ENCODE measurements at regions not wholly inside any gene's neighbourhood (a gene's known extent, or its start where the extent isn't known, plus 50 kb on each side); places are given as distances from the start of the nearest gene placed in this dataset.

DNA sequence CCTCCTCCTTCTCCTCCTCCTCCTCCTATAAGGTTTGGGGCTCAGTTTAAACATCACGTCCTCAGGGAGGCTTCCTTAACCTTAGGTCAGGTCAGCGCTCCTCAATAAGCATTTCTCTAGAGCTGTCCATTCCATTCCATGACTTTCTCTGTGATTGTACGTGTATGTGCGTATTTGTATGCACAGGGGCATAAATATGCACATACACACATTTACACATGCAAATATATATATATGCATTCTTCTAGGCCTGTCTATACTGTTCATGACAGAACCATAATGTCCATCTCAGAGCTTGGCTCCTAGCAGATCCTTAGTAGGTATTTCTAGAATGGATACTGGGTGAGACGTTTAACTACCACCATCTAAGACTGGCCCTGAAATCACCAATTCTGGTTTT lies 258.6 kb downstream of the STIM2 start:
- Histone ChIP-seq H3K36me3 (ENCODE audit: control insufficient read depth, insufficient read depth, low read length) (no peaks in the 10 kb centered on the region), H3K4me3 (ENCODE audit: low read depth in 2 of 2, low read length in 2 of 2) (no peak overlapping the region), H3K9me3 (ENCODE audit: control insufficient read depth, insufficient read depth, low read depth, low read length) (no peaks in the 10 kb centered on the region), H3K27ac (ENCODE audit: low read length) (no peak overlapping the region), H3K4me1 (ENCODE audit: control insufficient read depth, insufficient read depth, low read length) (no peaks in the 10 kb centered on the region), H3K27me3 (ENCODE audit: control insufficient read depth, insufficient read depth, low read length) (no peaks in the 10 kb centered on the region)
- ChIA-PET CTCF (no interaction called here), POLR2A (no interaction called here)
- TF ChIP-seq, protein P1, sequence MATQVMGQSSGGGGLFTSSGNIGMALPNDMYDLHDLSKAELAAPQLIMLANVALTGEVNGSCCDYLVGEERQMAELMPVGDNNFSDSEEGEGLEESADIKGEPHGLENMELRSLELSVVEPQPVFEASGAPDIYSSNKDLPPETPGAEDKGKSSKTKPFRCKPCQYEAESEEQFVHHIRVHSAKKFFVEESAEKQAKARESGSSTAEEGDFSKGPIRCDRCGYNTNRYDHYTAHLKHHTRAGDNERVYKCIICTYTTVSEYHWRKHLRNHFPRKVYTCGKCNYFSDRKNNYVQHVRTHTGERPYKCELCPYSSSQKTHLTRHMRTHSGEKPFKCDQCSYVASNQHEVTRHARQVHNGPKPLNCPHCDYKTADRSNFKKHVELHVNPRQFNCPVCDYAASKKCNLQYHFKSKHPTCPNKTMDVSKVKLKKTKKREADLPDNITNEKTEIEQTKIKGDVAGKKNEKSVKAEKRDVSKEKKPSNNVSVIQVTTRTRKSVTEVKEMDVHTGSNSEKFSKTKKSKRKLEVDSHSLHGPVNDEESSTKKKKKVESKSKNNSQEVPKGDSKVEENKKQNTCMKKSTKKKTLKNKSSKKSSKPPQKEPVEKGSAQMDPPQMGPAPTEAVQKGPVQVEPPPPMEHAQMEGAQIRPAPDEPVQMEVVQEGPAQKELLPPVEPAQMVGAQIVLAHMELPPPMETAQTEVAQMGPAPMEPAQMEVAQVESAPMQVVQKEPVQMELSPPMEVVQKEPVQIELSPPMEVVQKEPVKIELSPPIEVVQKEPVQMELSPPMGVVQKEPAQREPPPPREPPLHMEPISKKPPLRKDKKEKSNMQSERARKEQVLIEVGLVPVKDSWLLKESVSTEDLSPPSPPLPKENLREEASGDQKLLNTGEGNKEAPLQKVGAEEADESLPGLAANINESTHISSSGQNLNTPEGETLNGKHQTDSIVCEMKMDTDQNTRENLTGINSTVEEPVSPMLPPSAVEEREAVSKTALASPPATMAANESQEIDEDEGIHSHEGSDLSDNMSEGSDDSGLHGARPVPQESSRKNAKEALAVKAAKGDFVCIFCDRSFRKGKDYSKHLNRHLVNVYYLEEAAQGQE (IDR thresholded peaks at IDR 0.05; ENCODE audit: insufficient read depth in 1 of 2, low read depth in 2 of 2, low read length in 1 of 2) = no peak
- TF ChIP-seq, protein P2, sequence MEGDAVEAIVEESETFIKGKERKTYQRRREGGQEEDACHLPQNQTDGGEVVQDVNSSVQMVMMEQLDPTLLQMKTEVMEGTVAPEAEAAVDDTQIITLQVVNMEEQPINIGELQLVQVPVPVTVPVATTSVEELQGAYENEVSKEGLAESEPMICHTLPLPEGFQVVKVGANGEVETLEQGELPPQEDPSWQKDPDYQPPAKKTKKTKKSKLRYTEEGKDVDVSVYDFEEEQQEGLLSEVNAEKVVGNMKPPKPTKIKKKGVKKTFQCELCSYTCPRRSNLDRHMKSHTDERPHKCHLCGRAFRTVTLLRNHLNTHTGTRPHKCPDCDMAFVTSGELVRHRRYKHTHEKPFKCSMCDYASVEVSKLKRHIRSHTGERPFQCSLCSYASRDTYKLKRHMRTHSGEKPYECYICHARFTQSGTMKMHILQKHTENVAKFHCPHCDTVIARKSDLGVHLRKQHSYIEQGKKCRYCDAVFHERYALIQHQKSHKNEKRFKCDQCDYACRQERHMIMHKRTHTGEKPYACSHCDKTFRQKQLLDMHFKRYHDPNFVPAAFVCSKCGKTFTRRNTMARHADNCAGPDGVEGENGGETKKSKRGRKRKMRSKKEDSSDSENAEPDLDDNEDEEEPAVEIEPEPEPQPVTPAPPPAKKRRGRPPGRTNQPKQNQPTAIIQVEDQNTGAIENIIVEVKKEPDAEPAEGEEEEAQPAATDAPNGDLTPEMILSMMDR (IDR thresholded peaks at IDR 0.05) = no peak
- no peak for TF ChIP-seq SIN3A (IDR thresholded peaks at IDR 0.05; ENCODE audit: borderline replicate concordance, insufficient read depth, low read depth, low read length)
- TF ChIP-seq TCF7L2 (IDR thresholded peaks at IDR 0.05; ENCODE audit: low read depth, low read length) = no peak
- TF ChIP-seq POLR2AphosphoS5 (IDR thresholded peaks at IDR 0.05; ENCODE audit: low read depth, low read length) = no peak
- no TSS peak for BruUV-seq (replicated peaks)
- ATAC-seq (no peak), DNase-seq (ENCODE audit: low read depth, low spot score) (no peak)
- in situ Hi-C loops (cut with HindIII; ENCODE audit: low pct_unique_long_range_greater_than_20kb, low sequenced_read_pairs) (no loop called here), intact Hi-C loops (cut with micrococcal nuclease; ENCODE audit: unreplicated experiment) (no loop called here)

DNA sequence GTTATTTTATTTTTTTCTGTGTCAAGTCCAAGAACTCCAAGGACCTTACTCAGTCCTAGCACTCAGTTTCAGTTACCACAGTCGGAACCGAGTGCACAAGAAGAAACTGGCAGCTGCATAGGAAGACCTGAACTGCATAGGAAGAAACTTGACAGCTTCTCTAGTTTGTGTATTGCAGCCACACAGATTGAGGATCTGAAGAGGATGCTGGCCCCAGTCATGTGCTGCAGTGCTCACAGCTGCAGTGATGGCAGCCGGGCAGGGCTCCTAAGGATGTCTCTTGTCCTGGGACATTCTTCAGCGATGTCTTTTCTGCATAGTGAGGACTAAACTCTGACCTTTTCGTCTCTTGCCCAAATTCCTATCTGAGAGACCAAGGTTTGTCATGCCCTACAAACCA lies 261.2 kb downstream of the STIM2 start:
- intact Hi-C loops (cut with micrococcal nuclease; ENCODE audit: unreplicated experiment) = no loop called here
- no peak for ATAC-seq

More for the DNA sequence above, 261.2 kb downstream of the STIM2 start:
- Histone ChIP-seq H3K36me3 (ENCODE audit: control insufficient read depth, insufficient read depth, low read length) (no peaks in the 10 kb centered on the region), H3K27ac (ENCODE audit: low read length) (no peak overlapping the region), H3K4me3 (ENCODE audit: low read depth in 2 of 2, low read length in 2 of 2) (no peak overlapping the region), H3K4me1 (ENCODE audit: control insufficient read depth, insufficient read depth, low read length) (no peaks in the 10 kb centered on the region), H3K27me3 (ENCODE audit: control insufficient read depth, insufficient read depth, low read length) (no peaks in the 10 kb centered on the region), H3K9me3 (ENCODE audit: control insufficient read depth, insufficient read depth, low read depth, low read length) (no peaks in the 10 kb centered on the region)
- in situ Hi-C loops (cut with HindIII; ENCODE audit: low pct_unique_long_range_greater_than_20kb, low sequenced_read_pairs) = no loop called here
- TF ChIP-seq TCF7L2 (IDR thresholded peaks at IDR 0.05; ENCODE audit: low read depth, low read length) = no peak
- no peak for TF ChIP-seq POLR2AphosphoS5 (IDR thresholded peaks at IDR 0.05; ENCODE audit: low read depth, low read length)
- TF ChIP-seq, protein P2 (IDR thresholded peaks at IDR 0.05) = no peak
- no peak for TF ChIP-seq SIN3A (IDR thresholded peaks at IDR 0.05; ENCODE audit: borderline replicate concordance, insufficient read depth, low read depth, low read length)
- TF ChIP-seq, protein P1 (IDR thresholded peaks at IDR 0.05; ENCODE audit: insufficient read depth in 1 of 2, low read depth in 2 of 2, low read length in 1 of 2) = no peak
- ChIA-PET POLR2A (no interaction called here), CTCF (no interaction called here)
- DNase-seq (ENCODE audit: low read depth, low spot score) = no peak
- no TSS peak for BruUV-seq (replicated peaks)

Measured in Panc1 (cell line).